Astrocyte (in vitro differentiated cells and primary cell): ENCODE measurements at regions not wholly inside any gene's neighbourhood (a gene's known extent, or its start where the extent isn't known, plus 50 kb on each side); places are given as distances from the start of the nearest gene placed in this dataset.

ENCODE experiments used
- DNase-seq: peaks from one replicate; pipeline ENCODE4 v3.0.0-alpha.2; 2010; ENCODE audit warnings: low read depth
- FAIRE-seq: peaks from 2 replicates; lab custom pipeline; 2011; peaks lifted over from hg19 to GRCh38; lab: Jason Lieb, UNC
- H2AFZ ChIP-seq: 2 replicates; pipeline ENCODE4 v1.6.0; 2012; ENCODE audit warnings: low read depth, low read length, inconsistent platforms
- H3K27ac ChIP-seq: 2 replicates; pipeline ENCODE4 v1.5.1; 2011; ENCODE audit warnings: low read depth, low read length, inconsistent platforms
- H3K27me3 ChIP-seq: 2 replicates; pipeline ENCODE4 v1.6.0; 2011; ENCODE audit warnings: low read length, inconsistent platforms; ENCODE audit not compliant: insufficient read depth
- H3K36me3 ChIP-seq: 2 replicates; pipeline ENCODE4 v1.5.1; 2011; ENCODE audit warnings: low read length, inconsistent platforms; ENCODE audit not compliant: insufficient read depth
- H3K4me1 ChIP-seq: 2 replicates; pipeline ENCODE4 v1.5.1; 2011; ENCODE audit warnings: low read length, inconsistent platforms; ENCODE audit not compliant: insufficient read depth
- H3K4me2 ChIP-seq: 2 replicates; pipeline ENCODE4 v1.6.0; 2012; ENCODE audit warnings: low read length, inconsistent platforms
- H3K4me3 ChIP-seq: 2 replicates; pipeline ENCODE4 v1.5.1; 2011; ENCODE audit warnings: low read depth, mild to moderate bottlenecking, low read length, inconsistent platforms; ENCODE audit not compliant: insufficient read depth
- H3K79me2 ChIP-seq: 2 replicates; pipeline ENCODE4 v1.6.0; 2012; ENCODE audit warnings: mild to moderate bottlenecking, low read length, inconsistent platforms; ENCODE audit not compliant: insufficient read depth
- H3K9ac ChIP-seq: 2 replicates; pipeline ENCODE4 v1.6.0; 2012; ENCODE audit warnings: mild to moderate bottlenecking, low read length, inconsistent platforms
- H3K9me3 ChIP-seq: 2 replicates; pipeline ENCODE4 v1.5.1; 2012; ENCODE audit warnings: low read depth, mild to moderate bottlenecking, low read length, inconsistent platforms; ENCODE audit not compliant: insufficient read depth
- H4K20me1 ChIP-seq: 2 replicates; pipeline ENCODE4 v1.6.0; 2012; ENCODE audit warnings: low read length, inconsistent platforms; ENCODE audit not compliant: insufficient read depth
- H3K27ac Mint-ChIP-seq: one replicate; pipeline ENCODE4 v1.8.0; 2021; ENCODE audit warnings: mild to moderate bottlenecking, mixed read lengths; ENCODE audit not compliant: unreplicated experiment
- H3K27me3 Mint-ChIP-seq: one replicate; pipeline ENCODE4 v1.8.0; 2021; ENCODE audit warnings: low read depth, mixed read lengths; ENCODE audit not compliant: unreplicated experiment
- H3K36me3 Mint-ChIP-seq: one replicate; pipeline ENCODE4 v1.8.0; 2021; ENCODE audit warnings: low read depth, mixed read lengths; ENCODE audit not compliant: unreplicated experiment
- H3K4me1 Mint-ChIP-seq: one replicate; pipeline ENCODE4 v1.8.0; 2021; ENCODE audit warnings: low read depth, mixed read lengths; ENCODE audit not compliant: unreplicated experiment
- H3K4me3 Mint-ChIP-seq: one replicate; pipeline ENCODE4 v1.8.0; 2021; ENCODE audit warnings: mild to moderate bottlenecking, moderate library complexity, mixed read lengths; ENCODE audit not compliant: unreplicated experiment
- H3K9me3 Mint-ChIP-seq: one replicate; pipeline ENCODE4 v1.8.0; 2021; ENCODE audit warnings: mild to moderate bottlenecking, mixed read lengths; ENCODE audit not compliant: unreplicated experiment
- CTCF ChIP-seq: IDR thresholded peaks from 2 replicates; pipeline ENCODE4 v1.5.1; 2011; ENCODE audit warnings: low read depth, mild to moderate bottlenecking, inconsistent platforms, low read length, moderate library complexity; ENCODE audit not compliant: insufficient read depth
- EZH2 ChIP-seq: IDR thresholded peaks from 2 replicates; pipeline ENCODE4 v1.6.1; 2012; ENCODE audit warnings: mild to moderate bottlenecking, low read length, inconsistent platforms; ENCODE audit not compliant: insufficient read depth

GRCh38 chr7:26965724-26966123 lies 101.3 kb upstream of the SKAP2 start:
- no peak overlapping the region for H3K4me2 ChIP-seq

GRCh38 chr7:26964156-26964808 lies 99.9 kb upstream of the SKAP2 start:
- Histone ChIP-seq H3K4me2 (no peak overlapping the region), H4K20me1 (no peaks in the 10 kb centered on the region), H3K4me1 (no peaks in the 10 kb centered on the region), H3K27me3 (no peaks in the 10 kb centered on the region), H3K36me3 (no peaks in the 10 kb centered on the region), H3K4me3 (no peak overlapping the region), H2AFZ (no peak overlapping the region), H3K9me3 (no peaks in the 10 kb centered on the region), H3K27ac (no peak overlapping the region), H3K79me2 (no peaks in the 10 kb centered on the region), H3K9ac (no peak overlapping the region)
- H3K4me1 Mint-ChIP-seq = no peaks in the 10 kb centered on the region
- no peaks in the 10 kb centered on the region for H3K9me3 Mint-ChIP-seq
- no peak overlapping the region for H3K4me3 Mint-ChIP-seq
- no peak for FAIRE-seq
- no peak for TF ChIP-seq CTCF
- TF ChIP-seq EZH2 = no peak
- H3K27ac Mint-ChIP-seq = no peak overlapping the region
- H3K36me3 Mint-ChIP-seq = no peaks in the 10 kb centered on the region
- no peak for DNase-seq
- H3K27me3 Mint-ChIP-seq = no peaks in the 10 kb centered on the region

More at GRCh38 chr7:26965724-26966123, 101.3 kb upstream of the SKAP2 start:
- H3K4me1 ChIP-seq = no peaks in the 10 kb centered on the region
- H3K9ac ChIP-seq = no peak overlapping the region
- no peaks in the 10 kb centered on the region for H3K36me3 Mint-ChIP-seq
- H4K20me1 ChIP-seq = no peaks in the 10 kb centered on the region
- no peak overlapping the region for H2AFZ ChIP-seq
- H3K4me1 Mint-ChIP-seq = no peaks in the 10 kb centered on the region
- H3K27me3 Mint-ChIP-seq = no peaks in the 10 kb centered on the region
- no peak for TF ChIP-seq CTCF
- TF ChIP-seq EZH2 = no peak
- no peaks in the 10 kb centered on the region for H3K36me3 ChIP-seq
- H3K79me2 ChIP-seq = no peaks in the 10 kb centered on the region
- no peaks in the 10 kb centered on the region for H3K27me3 ChIP-seq
- H3K9me3 Mint-ChIP-seq = no peaks in the 10 kb centered on the region
- FAIRE-seq (no peak), DNase-seq (no peak)
- no peak overlapping the region for H3K4me3 Mint-ChIP-seq
- no peaks in the 10 kb centered on the region for H3K9me3 ChIP-seq
- no peak overlapping the region for H3K27ac Mint-ChIP-seq
- no peak overlapping the region for H3K27ac ChIP-seq
- H3K4me3 ChIP-seq = no peak overlapping the region

GRCh38 chr7:26959290-26959689 lies 94.9 kb upstream of the SKAP2 start:
- H3K36me3 ChIP-seq = no peaks in the 10 kb centered on the region
- no peak overlapping the region for H3K27ac Mint-ChIP-seq
- no peaks in the 10 kb centered on the region for H3K36me3 Mint-ChIP-seq
- H3K79me2 ChIP-seq = no peaks in the 10 kb centered on the region
- peak overlapping the region; percentile 4 for H3K27ac ChIP-seq
- H3K4me2 ChIP-seq = peak overlapping the region; percentile 18
- H3K27me3 ChIP-seq = no peaks in the 10 kb centered on the region
- H3K9me3 ChIP-seq = no peaks in the 10 kb centered on the region
- peaks cover 5% of the 10 kb centered on the region for H3K4me1 Mint-ChIP-seq
- H3K4me3 Mint-ChIP-seq = no peak overlapping the region
- no peaks in the 10 kb centered on the region for H3K9me3 Mint-ChIP-seq
- TF ChIP-seq EZH2 (no peak), CTCF (no peak)
- H3K4me1 ChIP-seq = no peaks in the 10 kb centered on the region
- H4K20me1 ChIP-seq = no peaks in the 10 kb centered on the region
- no peak overlapping the region for H3K9ac ChIP-seq
- DNase-seq = no peak
- no peak for FAIRE-seq
- no peak overlapping the region for H3K4me3 ChIP-seq
- H3K27me3 Mint-ChIP-seq = no peaks in the 10 kb centered on the region
- H2AFZ ChIP-seq = no peak overlapping the region
